ENCODE measurements at regions not wholly inside any gene's neighbourhood (a gene's known extent, or its start where the extent isn't known, plus 50 kb on each side); places are given as distances from the start of the nearest gene placed in this dataset.

GRCh38 chr4:154135576-154135975, 346.7 kb upstream of the SFRP2 start:
- TF ChIP-seq CTCF (IDR thresholded peaks at IDR 0.05), result no peak
- no peak for TF ChIP-seq POLR2AphosphoS5 (IDR thresholded peaks at IDR 0.05)
- no peak for TF ChIP-seq EP300 (IDR thresholded peaks at IDR 0.05)

Data from sigmoid colon (tissue), 4 donors.